ENCODE measurements at regions not wholly inside any gene's neighbourhood (a gene's known extent, or its start where the extent isn't known, plus 50 kb on each side); places are given as distances from the start of the nearest gene placed in this dataset.

DNA sequence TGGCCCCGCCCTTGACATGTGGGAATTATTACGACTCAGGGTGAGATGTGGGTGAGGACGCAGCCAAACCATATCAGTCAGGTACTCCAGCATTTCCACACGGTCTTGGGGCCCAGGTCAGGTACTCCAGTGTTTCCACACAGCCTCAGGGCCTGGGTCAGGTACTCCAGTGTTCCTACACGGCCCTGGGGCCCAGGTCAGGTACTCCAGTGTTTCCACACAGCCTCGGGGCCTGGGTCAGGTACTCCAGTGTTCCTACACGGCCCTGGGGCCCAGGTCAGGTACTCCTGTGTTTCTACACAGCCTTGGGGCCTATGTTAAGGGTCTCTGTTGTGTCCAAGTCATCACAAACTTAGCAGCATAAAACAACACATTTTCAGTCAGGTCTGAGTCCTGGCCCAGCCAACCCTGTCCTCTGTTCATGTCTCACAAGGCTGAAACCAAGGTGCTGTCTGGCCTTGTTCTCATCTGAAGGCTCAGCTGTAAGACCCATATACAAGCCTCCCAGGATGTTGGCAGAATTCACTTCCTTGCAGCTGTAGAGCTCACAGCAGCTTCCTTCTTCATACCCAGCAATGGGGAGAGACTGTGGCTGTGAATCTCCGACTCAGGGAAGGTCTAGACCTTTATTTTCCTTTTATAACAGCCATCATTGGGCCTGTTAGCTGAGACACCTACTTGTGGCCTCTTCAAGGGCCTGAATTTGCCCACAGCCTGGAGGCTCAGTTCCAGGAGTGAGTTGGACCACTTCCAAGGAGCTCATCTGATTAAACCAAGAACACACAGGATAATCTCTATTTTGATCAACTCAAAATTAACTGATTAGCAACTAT, 107.6 kb upstream of the SFSWAP start:
- DNase-seq = no peak
- H3K4me3 ChIP-seq (ENCODE audit: insufficient read depth, low read depth, low read length) = no peak overlapping the region

DNA sequence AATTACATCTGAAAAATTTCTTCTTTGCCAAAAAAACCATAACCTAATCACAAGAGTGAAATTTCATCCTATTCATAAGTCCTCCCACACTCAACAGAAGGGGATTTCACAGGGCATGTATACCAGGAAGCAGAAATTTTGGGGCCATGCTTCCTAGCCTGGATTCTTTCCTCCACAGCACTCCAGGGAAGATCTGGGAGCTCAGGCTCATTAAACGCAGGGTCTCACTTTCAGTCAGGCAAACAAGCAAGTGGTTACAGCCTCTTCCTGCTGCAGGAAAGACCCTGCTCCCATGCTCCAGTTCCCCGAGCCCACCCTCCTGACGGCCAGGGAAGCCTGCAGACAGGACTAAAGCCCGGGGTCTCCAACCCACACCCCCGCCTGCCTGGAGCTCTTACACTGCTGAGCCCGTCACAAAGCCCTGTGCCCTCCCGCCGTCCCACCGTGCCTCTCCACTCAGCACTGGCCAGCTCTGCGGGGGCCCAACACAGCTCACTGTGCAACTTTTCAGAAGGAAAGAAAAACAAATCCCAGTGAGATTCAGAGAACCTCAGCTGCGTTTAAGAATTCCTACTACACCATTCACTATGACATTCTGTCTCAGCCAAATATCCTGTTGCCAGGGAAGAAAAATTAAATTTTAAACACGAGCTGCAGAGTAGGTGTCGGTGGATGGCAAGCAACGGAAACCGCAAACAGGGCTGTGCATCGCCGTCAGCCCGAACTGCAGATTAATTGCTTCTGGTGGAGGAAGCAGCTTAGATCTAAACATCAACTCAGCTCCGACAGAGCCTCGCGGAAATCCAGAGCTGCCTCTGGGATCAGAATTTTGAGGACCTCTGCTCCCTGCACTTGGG, 106.7 kb upstream of the SFSWAP start:
- Histone ChIP-seq H3K4me3 (ENCODE audit: insufficient read depth, low read depth, low read length) (no peak overlapping the region), H3K36me3 (replicated peaks; ENCODE audit: control insufficient read depth, insufficient read depth, low read length) (no peaks in the 10 kb centered on the region)
- DNase-seq = peak; percentile 69

More for the DNA sequence above, 107.6 kb upstream of the SFSWAP start:
- Histone ChIP-seq H3K36me3 (replicated peaks; ENCODE audit: control insufficient read depth, insufficient read depth, low read length) (no peaks in the 10 kb centered on the region), H3K27me3 (ENCODE audit: control insufficient read depth, insufficient read depth, low read length) (no peaks in the 10 kb centered on the region)

GRCh38 chr12:131604859-131605258, 106.0 kb upstream of the SFSWAP start:
- no peaks in the 10 kb centered on the region for H3K36me3 ChIP-seq (replicated peaks; ENCODE audit: control insufficient read depth, insufficient read depth, low read length)
- DNase-seq = no peak
- H3K4me3 ChIP-seq (ENCODE audit: insufficient read depth, low read depth, low read length) = no peak overlapping the region
- H3K27me3 ChIP-seq (ENCODE audit: control insufficient read depth, insufficient read depth, low read length) = no peaks in the 10 kb centered on the region

More for the DNA sequence above, 106.7 kb upstream of the SFSWAP start:
- H3K27me3 ChIP-seq (ENCODE audit: control insufficient read depth, insufficient read depth, low read length) = no peaks in the 10 kb centered on the region

- DNase-seq = no peak
- Histone ChIP-seq H3K36me3 (replicated peaks; ENCODE audit: control insufficient read depth, insufficient read depth, low read length) (no peaks in the 10 kb centered on the region), H3K4me3 (ENCODE audit: insufficient read depth, low read depth, low read length) (no peak overlapping the region), H3K27me3 (ENCODE audit: control insufficient read depth, insufficient read depth, low read length) (no peaks in the 10 kb centered on the region)
Measured at GRCh38 chr12:131605304-131605829, 105.5 kb upstream of the SFSWAP start.

- H3K4me3 ChIP-seq (ENCODE audit: insufficient read depth, low read depth, low read length) = no peak overlapping the region
- H3K27me3 ChIP-seq (ENCODE audit: control insufficient read depth, insufficient read depth, low read length) = no peaks in the 10 kb centered on the region
- no peaks in the 10 kb centered on the region for H3K36me3 ChIP-seq (replicated peaks; ENCODE audit: control insufficient read depth, insufficient read depth, low read length)
- DNase-seq = no peak
Measured at GRCh38 chr12:131606218-131606901, 104.5 kb upstream of the SFSWAP start.

GRCh38 chr12:131607658-131608447, 103.0 kb upstream of the SFSWAP start:
- Histone ChIP-seq H3K27me3 (ENCODE audit: control insufficient read depth, insufficient read depth, low read length) (no peaks in the 10 kb centered on the region), H3K36me3 (replicated peaks; ENCODE audit: control insufficient read depth, insufficient read depth, low read length) (no peaks in the 10 kb centered on the region), H3K4me3 (ENCODE audit: insufficient read depth, low read depth, low read length) (no peak overlapping the region)
- DNase-seq = no peak

DNA sequence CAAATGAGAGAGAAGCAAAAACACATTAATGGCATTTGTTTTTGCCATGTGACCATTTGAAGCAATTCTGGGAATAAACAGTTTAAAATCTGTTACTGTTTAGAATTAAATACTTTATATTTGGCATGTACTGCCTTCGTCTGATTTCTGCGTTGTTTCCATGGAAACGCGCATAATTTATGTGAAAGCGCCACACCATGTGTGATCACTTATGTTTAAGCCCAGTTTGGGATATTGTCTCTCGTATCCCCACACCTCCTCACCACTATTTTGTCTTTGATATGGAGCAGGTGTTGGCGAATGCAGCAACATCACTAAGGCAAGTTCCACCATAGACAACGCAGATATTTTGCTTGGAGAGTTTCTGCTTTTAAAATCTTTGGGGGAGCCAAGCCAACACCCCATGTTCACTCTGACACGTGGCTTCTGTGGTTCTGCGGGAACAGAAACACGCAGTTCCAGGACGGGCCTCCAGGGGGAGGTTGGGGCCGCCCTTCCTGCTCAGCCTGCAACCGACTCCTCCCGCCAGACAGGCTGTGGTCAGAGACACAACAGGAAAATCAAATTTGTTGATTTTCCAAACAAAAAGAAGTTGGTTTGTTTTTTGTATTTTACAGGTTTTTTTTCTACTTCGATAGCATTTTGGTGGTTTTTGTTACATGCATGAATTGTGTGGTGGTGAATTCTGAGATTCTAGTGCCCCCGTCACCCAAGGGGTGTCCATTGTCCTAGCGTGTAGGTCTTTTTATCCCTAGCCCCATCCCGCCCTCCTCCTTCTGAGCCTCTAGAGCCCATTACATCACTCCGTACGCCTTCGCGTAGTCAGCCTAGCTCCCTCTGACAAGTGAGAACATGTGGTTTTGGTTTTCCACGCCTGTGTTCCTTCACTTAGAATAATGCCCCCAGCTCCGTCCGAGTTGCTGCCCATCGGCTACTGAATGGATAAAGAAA, 101.9 kb upstream of the SFSWAP start:
- H3K27me3 ChIP-seq (ENCODE audit: control insufficient read depth, insufficient read depth, low read length) = no peaks in the 10 kb centered on the region
- peak; percentile 92 for DNase-seq
- no peak overlapping the region for H3K4me3 ChIP-seq (ENCODE audit: insufficient read depth, low read depth, low read length)
- no peaks in the 10 kb centered on the region for H3K36me3 ChIP-seq (replicated peaks; ENCODE audit: control insufficient read depth, insufficient read depth, low read length)

GRCh38 chr12:131609762-131610161, 101.1 kb upstream of the SFSWAP start:
- H3K4me3 ChIP-seq (ENCODE audit: insufficient read depth, low read depth, low read length) = no peak overlapping the region
- H3K36me3 ChIP-seq (replicated peaks; ENCODE audit: control insufficient read depth, insufficient read depth, low read length) = no peaks in the 10 kb centered on the region
- DNase-seq = no peak
- H3K27me3 ChIP-seq (ENCODE audit: control insufficient read depth, insufficient read depth, low read length) = no peaks in the 10 kb centered on the region

- Histone ChIP-seq H3K4me3 (ENCODE audit: insufficient read depth, low read depth, low read length) (no peak overlapping the region), H3K36me3 (replicated peaks; ENCODE audit: control insufficient read depth, insufficient read depth, low read length) (no peaks in the 10 kb centered on the region), H3K27me3 (ENCODE audit: control insufficient read depth, insufficient read depth, low read length) (no peaks in the 10 kb centered on the region)
- no peak for DNase-seq
Measured at GRCh38 chr12:131610181-131610580, 100.7 kb upstream of the SFSWAP start.

DNA sequence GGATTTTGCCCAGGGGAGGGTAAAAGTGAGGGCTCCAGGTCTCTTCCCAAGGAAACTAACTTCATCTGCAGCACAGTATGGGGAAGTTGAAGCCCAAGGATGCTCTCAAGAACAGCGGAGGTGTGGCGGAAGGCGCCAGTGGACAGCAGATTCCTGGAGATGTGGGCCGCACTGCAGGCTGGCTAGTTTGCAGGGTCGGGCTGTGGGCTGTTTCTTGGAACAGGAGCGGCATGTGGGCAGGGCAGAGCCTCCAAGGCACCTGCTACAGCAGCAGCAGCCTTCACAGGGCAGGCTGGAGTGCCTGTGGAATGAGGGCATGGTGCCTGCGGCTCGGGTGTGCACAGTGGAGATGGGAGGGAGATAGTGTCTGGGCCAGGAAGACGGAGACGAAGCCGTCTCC, 100.0 kb upstream of the SFSWAP start:
- no peaks in the 10 kb centered on the region for H3K36me3 ChIP-seq (replicated peaks; ENCODE audit: control insufficient read depth, insufficient read depth, low read length)
- no peaks in the 10 kb centered on the region for H3K27me3 ChIP-seq (ENCODE audit: control insufficient read depth, insufficient read depth, low read length)
- H3K4me3 ChIP-seq (ENCODE audit: insufficient read depth, low read depth, low read length) = no peak overlapping the region
- DNase-seq = no peak

- H3K36me3 ChIP-seq (replicated peaks; ENCODE audit: control insufficient read depth, insufficient read depth, low read length) = no peaks in the 10 kb centered on the region
- no peak for DNase-seq
- no peak overlapping the region for H3K4me3 ChIP-seq (ENCODE audit: insufficient read depth, low read depth, low read length)
- H3K27me3 ChIP-seq (ENCODE audit: control insufficient read depth, insufficient read depth, low read length) = no peaks in the 10 kb centered on the region
Measured at GRCh38 chr12:131611416-131612091, 99.3 kb upstream of the SFSWAP start.

DNA sequence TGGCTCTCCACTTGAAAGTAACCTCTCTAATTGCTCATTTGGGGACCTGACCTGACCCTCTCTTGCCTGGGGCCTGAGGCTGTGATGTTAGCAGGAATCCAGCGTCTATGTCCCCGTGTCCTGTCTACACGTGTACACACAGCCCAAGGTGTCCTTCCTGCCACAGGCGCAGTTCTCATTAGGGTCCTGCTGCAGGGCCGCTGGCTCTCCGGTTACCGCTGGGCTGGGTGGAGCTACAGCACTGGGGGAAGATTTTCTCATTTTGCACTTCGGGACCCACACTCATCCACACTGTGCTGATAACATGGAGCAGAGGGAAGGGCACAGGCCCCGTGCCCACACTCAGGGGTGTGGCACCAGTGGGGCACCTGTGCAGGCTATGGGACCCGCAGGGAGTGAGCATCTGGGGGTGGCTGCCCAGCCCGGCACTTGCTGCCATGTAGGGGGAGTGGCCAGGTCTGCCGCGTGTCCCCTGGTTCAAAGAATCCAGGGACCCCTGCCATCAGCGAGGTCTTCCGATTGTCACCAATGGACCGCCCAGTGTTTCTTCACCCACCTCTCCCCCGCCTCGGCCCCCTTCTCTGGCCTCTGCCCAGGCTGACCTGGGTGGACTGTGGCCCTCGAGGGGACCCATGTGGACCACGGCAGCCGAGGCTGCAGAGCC, 98.7 kb upstream of the SFSWAP start:
- Histone ChIP-seq H3K4me3 (ENCODE audit: insufficient read depth, low read depth, low read length) (no peak overlapping the region), H3K36me3 (replicated peaks; ENCODE audit: control insufficient read depth, insufficient read depth, low read length) (no peaks in the 10 kb centered on the region), H3K27me3 (ENCODE audit: control insufficient read depth, insufficient read depth, low read length) (no peaks in the 10 kb centered on the region)
- no peak for DNase-seq

All from H7 (cell line).